GM12873 (cell line): ENCODE measurements at regions not wholly inside any gene's neighbourhood (a gene's known extent, or its start where the extent isn't known, plus 50 kb on each side); places are given as distances from the start of the nearest gene placed in this dataset.

Experiments used
- TF ChIP-seq, protein P1 (sequence below): IDR thresholded peaks from 2 replicates; pipeline ENCODE4 v1.5.1; 2012; ENCODE audit warnings: low read depth, mild to moderate bottlenecking, moderate library complexity, low read length, control low read depth; ENCODE audit not compliant: insufficient read depth; ENCODE audit errors: missing control alignments

DNA sequence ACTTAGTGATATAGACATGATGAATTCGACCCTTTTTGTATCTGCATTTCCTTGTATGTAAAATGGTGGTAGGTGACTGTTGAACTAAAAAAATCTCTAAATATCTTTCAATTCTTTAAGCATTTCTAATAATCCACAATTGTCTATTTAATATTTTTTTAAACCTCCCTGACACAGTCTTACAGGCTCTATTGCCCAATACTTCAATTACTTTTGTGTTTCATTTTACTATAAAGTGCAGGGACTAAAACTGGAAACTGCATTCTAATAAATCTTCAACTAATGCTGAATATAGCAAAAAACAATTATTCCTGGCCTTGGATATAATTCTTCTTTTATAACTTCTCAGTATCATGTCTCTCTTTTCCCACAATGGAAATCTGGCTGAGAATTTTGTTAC lies 202.7 kb upstream of the PIK3R1 start:
- TF ChIP-seq, protein P1, sequence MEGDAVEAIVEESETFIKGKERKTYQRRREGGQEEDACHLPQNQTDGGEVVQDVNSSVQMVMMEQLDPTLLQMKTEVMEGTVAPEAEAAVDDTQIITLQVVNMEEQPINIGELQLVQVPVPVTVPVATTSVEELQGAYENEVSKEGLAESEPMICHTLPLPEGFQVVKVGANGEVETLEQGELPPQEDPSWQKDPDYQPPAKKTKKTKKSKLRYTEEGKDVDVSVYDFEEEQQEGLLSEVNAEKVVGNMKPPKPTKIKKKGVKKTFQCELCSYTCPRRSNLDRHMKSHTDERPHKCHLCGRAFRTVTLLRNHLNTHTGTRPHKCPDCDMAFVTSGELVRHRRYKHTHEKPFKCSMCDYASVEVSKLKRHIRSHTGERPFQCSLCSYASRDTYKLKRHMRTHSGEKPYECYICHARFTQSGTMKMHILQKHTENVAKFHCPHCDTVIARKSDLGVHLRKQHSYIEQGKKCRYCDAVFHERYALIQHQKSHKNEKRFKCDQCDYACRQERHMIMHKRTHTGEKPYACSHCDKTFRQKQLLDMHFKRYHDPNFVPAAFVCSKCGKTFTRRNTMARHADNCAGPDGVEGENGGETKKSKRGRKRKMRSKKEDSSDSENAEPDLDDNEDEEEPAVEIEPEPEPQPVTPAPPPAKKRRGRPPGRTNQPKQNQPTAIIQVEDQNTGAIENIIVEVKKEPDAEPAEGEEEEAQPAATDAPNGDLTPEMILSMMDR = no peak

DNA sequence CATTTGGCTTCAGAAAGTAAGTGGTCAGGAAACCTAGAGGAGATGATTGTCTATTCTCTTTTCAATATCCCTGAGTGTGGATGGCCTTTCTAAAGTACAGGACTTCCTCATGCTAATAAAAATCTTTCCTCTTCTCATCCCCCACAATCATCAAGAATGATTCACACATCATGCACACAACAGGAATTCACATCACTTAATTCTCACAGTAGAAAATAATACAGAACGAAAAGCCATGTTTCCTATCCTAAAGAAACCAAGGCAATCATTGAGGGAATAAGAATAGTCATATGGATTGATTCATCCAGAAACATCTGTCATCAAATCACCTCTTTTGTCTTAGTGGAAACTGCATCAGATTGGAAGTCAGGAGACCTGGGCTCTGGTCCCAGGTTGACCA lies 203.1 kb upstream of the PIK3R1 start:
- TF ChIP-seq, protein P1 = no peak

DNA sequence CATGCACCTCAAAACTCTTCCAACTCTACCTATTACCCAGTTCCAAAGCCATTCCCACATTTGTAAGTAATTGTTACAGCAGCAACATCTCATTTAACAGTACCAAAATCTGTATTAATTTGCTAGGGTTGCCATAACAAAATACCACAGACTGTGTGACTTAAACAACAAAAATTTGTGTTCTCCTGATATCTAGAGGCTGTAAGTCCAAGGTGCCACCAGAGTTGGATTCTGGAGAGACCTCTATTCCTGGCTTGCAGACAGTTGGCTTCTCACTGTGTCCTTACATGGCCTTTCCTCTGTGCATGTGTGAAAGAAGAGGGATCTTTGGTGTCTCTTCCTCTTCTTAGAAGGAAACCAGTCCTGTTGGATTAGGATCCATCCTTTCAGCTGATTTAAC lies 203.8 kb upstream of the PIK3R1 start:
- TF ChIP-seq, protein P1 = no peak

DNA sequence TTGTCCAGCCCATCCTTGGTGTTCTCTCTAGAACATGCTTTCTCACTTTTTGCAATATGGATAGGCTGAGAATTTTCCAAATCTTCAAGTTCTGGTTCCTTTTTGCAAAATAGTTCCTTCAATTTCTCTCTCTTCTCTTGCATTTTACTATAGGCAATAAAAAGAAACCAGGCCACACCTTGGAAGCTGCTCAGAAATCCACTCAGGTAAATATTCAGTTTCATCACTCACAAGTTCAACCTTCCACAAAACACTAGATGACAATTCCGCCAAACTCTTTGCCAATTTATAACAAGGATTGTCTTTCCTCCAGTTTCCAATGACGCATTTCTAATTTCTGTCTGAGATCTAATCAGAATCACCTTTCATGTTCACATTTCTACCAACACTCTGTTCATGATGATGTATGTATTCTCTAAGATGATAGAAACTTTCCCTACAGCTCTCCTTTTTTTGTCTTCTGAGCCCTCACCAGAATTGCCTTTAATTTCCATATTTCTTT lies 204.2 kb upstream of the PIK3R1 start:
- TF ChIP-seq, protein P1 = no peak

DNA sequence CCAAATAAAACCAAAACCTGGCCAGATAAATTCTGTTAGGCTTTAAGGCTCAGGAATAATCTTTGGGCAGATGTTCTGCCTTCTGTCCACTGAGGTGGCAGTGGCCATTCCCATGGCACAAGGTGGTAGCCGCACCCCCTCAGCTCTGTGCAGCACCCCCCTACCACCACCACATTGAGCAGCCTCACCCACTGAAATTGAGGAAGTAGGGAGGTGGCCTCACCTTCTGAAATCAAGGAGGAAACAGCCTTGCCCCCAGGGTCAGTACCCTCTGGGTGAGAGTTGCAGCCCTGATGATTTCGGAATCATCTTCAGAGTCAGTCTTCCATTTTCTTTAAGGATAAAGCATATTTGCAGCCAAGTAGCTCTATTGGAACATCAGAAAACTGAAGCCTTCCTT lies 204.8 kb upstream of the PIK3R1 start:
- TF ChIP-seq, protein P1 = no peak

DNA sequence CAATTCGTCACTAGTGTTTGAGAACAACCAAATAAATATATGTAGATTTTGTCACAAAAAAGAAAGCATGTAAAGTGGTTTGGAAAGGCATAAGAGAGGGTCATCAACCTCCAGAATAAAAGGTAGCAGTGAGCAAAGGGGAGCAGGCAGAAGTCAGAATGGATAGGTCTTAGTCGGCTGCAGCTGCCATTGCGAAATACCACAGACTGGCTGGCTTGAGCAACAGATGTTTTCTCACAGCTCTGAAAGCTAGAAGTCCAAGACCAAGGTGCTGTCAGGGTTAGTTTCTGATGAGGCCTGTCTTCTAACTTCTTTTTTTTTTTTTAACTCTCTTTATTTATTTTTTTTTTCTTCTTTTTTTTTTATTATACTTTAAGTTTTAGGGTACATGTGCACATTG lies 208.1 kb upstream of the PIK3R1 start:
- TF ChIP-seq, protein P1 = no peak

DNA sequence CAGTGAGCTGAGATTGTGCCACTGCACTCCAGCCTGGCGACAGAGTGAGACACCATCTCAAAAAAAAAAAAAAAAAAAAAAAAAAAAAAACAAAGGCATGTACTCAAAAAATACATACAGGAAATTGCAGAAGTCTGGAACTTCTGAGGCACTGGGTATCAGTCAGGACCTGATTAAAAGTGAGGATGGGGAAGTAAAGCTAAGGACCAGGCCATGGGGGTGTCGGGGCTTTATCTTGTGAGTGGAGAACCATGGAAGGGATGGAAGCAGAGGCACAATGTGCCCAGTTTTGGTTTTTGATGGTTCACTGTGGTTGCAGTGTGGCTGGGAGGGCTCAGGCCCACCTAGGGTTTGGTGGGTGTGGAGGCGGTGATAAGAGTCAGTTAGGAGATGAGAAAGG lies 212.7 kb upstream of the PIK3R1 start:
- TF ChIP-seq, protein P1 = no peak
